ENCODE measurements at regions not wholly inside any gene's neighbourhood (a gene's known extent, or its start where the extent isn't known, plus 50 kb on each side); places are given as distances from the start of the nearest gene placed in this dataset.

DNA sequence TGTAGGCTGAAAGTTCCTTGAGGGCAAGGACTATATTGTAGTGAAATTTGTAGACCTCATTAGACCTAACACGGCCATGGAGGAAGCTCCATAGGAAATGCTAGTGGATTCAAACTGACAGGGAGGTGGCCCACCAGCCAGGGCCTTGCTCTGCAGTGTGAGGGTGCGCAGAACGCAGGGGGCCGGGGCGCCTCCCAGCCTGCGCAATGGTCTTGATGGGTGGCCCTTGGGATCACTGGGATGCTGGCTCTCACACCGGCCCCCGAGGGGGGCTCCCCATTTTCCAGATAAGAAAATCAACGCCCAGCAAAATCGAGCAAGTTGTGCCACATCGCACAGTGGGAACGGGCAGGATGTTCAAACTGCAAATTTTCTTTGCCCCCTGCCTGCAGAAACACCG, 655.4 kb downstream of the GALR1 start:
- TF ChIP-seq, protein P1, sequence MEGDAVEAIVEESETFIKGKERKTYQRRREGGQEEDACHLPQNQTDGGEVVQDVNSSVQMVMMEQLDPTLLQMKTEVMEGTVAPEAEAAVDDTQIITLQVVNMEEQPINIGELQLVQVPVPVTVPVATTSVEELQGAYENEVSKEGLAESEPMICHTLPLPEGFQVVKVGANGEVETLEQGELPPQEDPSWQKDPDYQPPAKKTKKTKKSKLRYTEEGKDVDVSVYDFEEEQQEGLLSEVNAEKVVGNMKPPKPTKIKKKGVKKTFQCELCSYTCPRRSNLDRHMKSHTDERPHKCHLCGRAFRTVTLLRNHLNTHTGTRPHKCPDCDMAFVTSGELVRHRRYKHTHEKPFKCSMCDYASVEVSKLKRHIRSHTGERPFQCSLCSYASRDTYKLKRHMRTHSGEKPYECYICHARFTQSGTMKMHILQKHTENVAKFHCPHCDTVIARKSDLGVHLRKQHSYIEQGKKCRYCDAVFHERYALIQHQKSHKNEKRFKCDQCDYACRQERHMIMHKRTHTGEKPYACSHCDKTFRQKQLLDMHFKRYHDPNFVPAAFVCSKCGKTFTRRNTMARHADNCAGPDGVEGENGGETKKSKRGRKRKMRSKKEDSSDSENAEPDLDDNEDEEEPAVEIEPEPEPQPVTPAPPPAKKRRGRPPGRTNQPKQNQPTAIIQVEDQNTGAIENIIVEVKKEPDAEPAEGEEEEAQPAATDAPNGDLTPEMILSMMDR (IDR thresholded peaks at IDR 0.05; ENCODE audit: low read depth, low read length), result no peak
- Histone ChIP-seq H3K9me3 (no peaks in the 10 kb centered on the region), H3K27me3 (peaks cover 22% of the 10 kb centered on the region), H3K4me3 (ENCODE audit: low read depth, low read length) (no peak overlapping the region), H3K4me1 (no peaks in the 10 kb centered on the region), H3K36me3 (no peaks in the 10 kb centered on the region)
- DNase-seq, result no peak

DNA sequence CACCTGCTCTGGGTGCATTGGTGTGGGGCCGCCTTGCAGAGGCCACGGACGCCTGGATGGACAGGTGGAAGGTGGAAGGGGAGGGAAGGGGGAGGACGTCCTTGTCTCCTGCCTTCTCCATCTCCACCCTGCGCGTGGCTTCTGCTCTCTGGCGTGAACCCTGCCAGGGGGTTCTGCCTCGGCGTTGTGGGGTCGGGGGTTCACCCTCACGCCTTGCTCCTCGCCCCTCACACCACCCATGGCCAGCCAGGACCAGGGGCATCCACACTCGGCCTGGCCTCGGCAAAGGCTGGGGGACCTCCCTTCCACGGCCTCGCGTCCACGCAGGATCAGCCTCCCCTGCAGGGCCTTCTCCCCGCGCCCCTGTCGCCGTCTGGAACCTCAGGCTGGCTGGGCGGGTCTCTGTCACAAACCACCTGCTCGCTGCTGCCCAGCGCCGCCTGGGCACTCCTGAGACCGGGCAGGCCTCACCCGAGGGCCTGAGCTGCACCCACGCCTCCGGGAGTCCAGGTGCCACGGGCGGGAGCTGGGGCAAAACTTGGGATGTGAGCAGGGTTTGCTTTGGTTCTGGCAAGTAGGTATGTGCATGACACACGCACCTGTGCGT, 655.9 kb downstream of the GALR1 start:
- H3K36me3 ChIP-seq, result no peaks in the 10 kb centered on the region

DNA sequence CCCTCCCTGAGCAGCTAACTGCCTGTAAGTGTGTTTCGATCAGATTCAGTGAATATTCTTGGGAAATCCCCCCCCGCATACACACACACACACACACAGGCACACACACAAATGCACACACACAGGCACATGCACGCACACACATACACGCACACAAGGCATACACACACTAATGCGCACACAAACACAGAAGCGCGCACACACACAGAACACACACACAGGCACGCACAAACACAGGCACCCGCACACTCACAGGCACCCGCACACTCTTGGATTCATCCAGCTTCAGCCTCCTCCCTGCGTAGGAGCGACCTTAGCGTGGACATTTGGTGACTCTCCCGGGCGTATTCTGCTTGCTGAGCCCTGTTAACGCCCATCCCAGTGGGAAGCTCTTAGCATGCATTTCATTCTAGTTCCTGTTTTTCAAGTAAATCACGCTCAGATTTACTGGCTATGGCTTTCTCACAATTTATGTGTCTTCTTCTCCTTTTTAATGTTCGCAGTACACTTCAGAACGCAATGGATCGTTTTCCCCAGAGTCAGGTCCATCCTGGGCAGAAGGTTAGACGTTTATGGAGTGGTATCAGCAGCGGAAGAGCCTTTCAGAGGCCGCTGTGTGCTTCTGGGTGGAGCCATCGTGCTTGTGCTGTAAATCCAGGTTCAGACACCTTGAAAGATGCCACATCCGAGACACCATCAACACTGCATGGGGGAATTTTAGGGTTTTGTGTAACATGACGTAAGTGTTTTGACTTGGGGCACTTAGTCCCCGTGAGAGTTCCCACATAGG, 656.6 kb downstream of the GALR1 start:
- Histone ChIP-seq H3K27me3 (peaks cover 35% of the 10 kb centered on the region), H3K9me3 (no peaks in the 10 kb centered on the region), H3K4me3 (ENCODE audit: low read depth, low read length) (no peak overlapping the region), H3K4me1 (no peaks in the 10 kb centered on the region), H3K36me3 (no peaks in the 10 kb centered on the region)
- TF ChIP-seq, protein P1 (IDR thresholded peaks at IDR 0.05; ENCODE audit: low read depth, low read length), result no peak
- DNase-seq, result no peak

More for the DNA sequence above, 655.9 kb downstream of the GALR1 start:
- peaks cover 27% of the 10 kb centered on the region for H3K27me3 ChIP-seq
- TF ChIP-seq, protein P1 (IDR thresholded peaks at IDR 0.05; ENCODE audit: low read depth, low read length), result no peak
- H3K4me3 ChIP-seq (ENCODE audit: low read depth, low read length), result no peak overlapping the region
- H3K9me3 ChIP-seq, result no peaks in the 10 kb centered on the region
- DNase-seq, result no peak
- no peaks in the 10 kb centered on the region for H3K4me1 ChIP-seq

DNA sequence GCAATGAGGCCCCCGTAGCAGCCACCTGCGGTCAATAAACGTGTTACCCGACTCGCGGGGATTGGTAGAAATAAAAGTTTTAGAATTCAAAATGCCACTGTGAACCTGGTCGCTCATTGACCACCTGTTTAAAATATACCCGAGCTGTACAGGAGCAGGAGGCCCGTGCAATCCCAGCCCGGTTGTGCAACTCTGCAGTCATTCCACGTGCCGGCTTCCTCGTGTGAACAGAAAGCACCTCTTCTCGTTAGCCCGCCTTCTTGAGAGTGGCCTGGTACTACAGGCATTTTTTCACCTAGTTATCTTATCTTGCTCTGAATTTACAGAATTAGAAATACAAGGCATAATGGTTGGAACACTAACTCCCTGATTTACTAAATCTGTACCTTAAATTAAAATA, 660.7 kb downstream of the GALR1 start:
- no peaks in the 10 kb centered on the region for H3K36me3 ChIP-seq
- DNase-seq, result no peak
- TF ChIP-seq, protein P1 (IDR thresholded peaks at IDR 0.05; ENCODE audit: low read depth, low read length), result no peak
- no peaks in the 10 kb centered on the region for H3K4me1 ChIP-seq
- no peaks in the 10 kb centered on the region for H3K9me3 ChIP-seq
- peaks cover 50% of the 10 kb centered on the region for H3K27me3 ChIP-seq
- H3K4me3 ChIP-seq (ENCODE audit: low read depth, low read length), result no peak overlapping the region

DNA sequence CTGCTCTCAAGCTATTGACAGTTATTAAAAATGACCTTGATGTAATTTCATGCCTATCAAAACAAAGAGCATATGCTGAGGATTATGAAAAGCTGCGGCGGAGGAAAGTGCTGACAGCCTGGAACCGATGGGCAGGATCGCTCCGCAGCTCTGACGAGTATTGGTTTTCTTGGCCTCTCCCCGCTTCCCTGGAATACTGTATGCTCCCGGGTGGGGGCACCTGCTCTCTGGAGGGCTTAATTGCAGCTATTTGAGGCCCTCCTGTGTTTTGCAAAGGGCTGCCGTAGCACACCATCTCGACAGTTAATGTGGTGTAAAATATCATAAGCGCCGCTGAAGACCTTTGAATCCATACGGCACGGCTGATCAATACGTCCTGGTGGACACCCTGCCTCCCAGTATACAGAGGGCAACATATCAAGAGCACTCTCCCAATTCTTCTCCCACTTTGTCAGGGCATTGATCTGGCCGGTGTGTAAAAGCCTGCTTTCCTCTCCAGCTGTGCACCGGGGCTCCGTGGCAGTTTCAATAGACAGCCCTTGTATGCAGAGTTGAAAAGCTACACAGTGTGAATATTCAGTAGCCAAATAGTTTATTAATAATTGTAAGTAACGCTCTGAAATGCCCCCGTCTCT, 662.4 kb downstream of the GALR1 start:
- no peak for DNase-seq
- no peaks in the 10 kb centered on the region for H3K9me3 ChIP-seq
- TF ChIP-seq, protein P1 (IDR thresholded peaks at IDR 0.05; ENCODE audit: low read depth, low read length), result no peak
- peaks cover 44% of the 10 kb centered on the region for H3K27me3 ChIP-seq
- H3K4me1 ChIP-seq, result no peaks in the 10 kb centered on the region
- H3K36me3 ChIP-seq, result no peaks in the 10 kb centered on the region
- H3K4me3 ChIP-seq (ENCODE audit: low read depth, low read length), result no peak overlapping the region

DNA sequence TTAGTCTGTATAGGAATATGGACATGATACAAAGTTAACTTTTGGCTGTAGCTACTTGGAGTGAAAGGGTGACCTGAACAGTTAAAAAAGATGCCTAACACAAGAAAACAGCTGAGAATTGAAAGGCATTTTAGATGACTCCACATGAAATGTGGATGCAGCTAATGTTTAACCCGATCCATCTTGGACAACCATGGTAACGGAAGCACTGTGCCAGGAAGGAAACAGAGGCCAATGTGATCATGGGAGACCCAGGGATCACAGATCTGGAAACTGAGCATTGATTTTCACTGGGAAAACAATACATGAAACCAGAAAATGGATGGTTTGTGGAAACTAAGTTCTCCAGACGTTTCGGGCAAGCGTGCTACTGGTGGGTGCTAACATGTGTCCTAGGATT, 669.1 kb downstream of the GALR1 start:
- TF ChIP-seq, protein P1 (IDR thresholded peaks at IDR 0.05; ENCODE audit: low read depth, low read length), result no peak
- Histone ChIP-seq H3K4me3 (ENCODE audit: low read depth, low read length) (no peak overlapping the region), H3K27me3 (peaks cover 4% of the 10 kb centered on the region), H3K36me3 (no peaks in the 10 kb centered on the region), H3K4me1 (no peaks in the 10 kb centered on the region), H3K9me3 (no peaks in the 10 kb centered on the region)
- no peak for DNase-seq

Data from BE2C (cell line).